ENCODE measurements at regions not wholly inside any gene's neighbourhood (a gene's known extent, or its start where the extent isn't known, plus 50 kb on each side); places are given as distances from the start of the nearest gene placed in this dataset.

- no peak for DNase-seq
These were observed 91.2 kb upstream of the CACNA1E start for GRCh38 chr1:181392133-181392532.

GRCh38 chr1:181392613-181393220 lies 90.6 kb upstream of the CACNA1E start:
- no peak for DNase-seq

DNA sequence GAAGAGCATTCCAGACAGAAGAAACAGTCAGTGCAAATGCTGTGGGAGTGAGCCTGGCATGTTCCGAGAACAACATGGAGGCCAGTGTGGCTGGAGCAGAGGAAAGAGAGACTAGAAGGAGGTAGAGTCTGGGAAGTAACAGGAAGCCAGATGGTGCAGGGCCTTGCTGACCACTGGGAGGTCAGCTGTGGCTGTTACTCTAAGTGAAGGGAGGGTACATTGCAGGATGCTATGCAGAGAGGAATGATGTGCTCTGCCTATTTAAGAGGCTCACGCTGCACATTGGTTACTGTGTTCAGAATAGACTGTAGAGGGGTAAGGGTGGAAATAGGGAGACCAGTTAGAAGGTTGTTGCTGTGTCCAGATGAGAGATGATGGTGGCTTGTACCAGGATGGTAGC lies 88.6 kb upstream of the CACNA1E start:
- no peak for DNase-seq

DNA sequence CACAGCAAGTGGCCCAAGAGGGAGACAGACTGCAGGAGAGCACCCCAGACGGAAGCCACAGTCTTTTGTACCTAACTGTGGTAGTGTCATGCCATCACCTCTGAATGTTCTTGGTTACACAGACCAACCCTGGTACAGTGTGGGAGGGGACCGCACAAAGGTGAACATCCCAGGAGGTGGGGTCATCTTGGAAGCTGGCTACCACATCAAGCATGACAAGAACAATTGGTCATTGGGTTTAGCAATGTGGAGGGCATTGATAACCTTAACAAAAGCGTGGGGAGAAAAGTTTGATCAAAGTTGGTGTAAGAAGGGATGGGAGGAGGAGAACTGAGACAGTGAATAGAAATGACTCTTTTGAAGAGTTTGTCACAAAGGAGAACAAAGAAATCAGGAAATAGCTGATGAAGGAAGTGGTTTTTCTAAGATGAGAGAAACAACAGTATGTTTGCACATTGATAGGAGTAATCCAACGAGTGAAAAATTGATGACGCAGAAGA lies 87.1 kb upstream of the CACNA1E start:
- no peak for DNase-seq

GRCh38 chr1:181396811-181397210 lies 86.5 kb upstream of the CACNA1E start:
- DNase-seq, result no peak

- DNase-seq, result no peak
These were observed 85.5 kb upstream of the CACNA1E start for GRCh38 chr1:181397845-181398244.

- no peak for DNase-seq
These were observed 84.8 kb upstream of the CACNA1E start for GRCh38 chr1:181398544-181398943.

DNA sequence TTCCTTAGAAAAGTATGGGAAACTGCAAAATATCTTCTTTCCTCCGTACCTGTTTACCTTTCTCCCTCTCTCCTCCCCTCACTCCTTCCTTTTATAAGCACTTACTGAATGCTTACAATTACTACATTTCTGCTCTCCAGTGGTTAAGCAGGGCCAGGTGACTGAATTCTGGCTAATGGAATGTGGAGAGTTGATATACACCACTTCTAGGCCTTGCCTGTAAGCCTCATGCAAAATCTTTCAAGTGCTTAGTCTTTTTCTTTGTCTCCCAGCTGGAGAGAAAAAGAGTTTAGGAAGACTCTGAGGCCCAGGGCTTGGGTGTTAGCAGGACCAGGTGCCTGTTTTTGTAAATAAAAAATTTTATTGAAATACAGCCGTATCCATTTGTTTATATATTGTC lies 77.7 kb upstream of the CACNA1E start:
- no peak for DNase-seq

- no peak for DNase-seq
These were observed 76.3 kb upstream of the CACNA1E start for GRCh38 chr1:181406989-181407388.

GRCh38 chr1:181409981-181410380 lies 73.3 kb upstream of the CACNA1E start:
- no peak for DNase-seq

- DNase-seq, result no peak
These were observed 70.6 kb upstream of the CACNA1E start for GRCh38 chr1:181412746-181413145.

DNA sequence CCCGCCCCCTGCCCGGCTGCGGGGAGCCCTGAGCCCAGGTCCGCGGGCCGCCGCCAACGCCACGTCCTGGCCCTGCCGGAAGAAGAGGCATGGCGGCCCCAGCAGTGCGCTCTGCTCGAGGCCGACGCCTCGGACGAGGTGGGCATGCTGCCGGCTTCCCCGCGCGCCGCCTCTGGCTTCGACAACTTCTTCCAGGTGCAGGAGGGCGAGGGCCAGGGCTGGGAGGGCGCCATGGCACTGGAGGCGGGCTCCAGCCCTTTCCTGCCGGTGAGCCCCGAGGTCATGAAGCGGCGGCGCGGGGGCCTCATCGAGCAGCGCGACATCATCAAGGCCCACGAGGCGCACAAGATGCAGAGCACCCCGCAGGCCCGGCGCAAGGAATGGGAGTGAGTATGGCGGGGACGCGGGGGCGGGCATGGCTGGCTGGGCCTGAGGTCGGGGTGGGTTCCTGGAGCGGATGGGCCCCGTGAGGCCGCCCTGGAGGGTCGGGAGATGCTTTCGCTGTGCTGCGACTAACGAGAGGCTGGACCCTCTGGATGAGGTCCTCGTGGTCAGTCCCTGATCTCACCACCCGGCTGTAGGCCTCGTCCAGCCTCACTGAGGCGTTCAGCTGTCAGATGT lies 70.0 kb upstream of the CACNA1E start:
- DNase-seq, result no peak

DNA sequence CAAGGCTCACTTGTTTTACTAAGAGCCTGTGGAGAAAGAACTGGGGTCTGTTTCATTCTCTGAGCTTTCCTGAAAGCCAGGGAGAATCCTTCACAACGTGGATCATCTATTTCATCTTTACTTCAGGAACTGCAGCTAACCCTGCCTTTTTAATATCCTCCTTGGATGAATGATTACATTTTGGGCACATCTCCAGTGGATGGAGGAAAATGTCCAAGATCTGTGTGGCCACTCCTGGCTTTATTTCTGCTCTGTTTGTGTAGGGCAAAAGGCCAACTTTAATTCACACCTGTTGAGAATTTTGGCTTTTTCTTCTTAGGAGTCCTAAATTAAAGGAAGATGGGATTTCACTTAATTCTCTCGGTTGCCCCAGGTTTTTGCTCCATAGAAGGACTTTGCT lies 69.5 kb upstream of the CACNA1E start:
- DNase-seq, result no peak

- DNase-seq, result no peak
These were observed 67.0 kb upstream of the CACNA1E start for GRCh38 chr1:181416268-181416860.

GRCh38 chr1:181417915-181418314 lies 65.4 kb upstream of the CACNA1E start:
- no peak for DNase-seq

GRCh38 chr1:181423301-181423918 lies 59.9 kb upstream of the CACNA1E start:
- DNase-seq, result no peak

GRCh38 chr1:181424786-181425403 lies 58.4 kb upstream of the CACNA1E start:
- DNase-seq, result peak; percentile 60

- no peak for DNase-seq
These were observed 57.8 kb upstream of the CACNA1E start for GRCh38 chr1:181425566-181425965.

- no peak for DNase-seq
These were observed 53.9 kb upstream of the CACNA1E start for GRCh38 chr1:181429462-181429861.

DNA sequence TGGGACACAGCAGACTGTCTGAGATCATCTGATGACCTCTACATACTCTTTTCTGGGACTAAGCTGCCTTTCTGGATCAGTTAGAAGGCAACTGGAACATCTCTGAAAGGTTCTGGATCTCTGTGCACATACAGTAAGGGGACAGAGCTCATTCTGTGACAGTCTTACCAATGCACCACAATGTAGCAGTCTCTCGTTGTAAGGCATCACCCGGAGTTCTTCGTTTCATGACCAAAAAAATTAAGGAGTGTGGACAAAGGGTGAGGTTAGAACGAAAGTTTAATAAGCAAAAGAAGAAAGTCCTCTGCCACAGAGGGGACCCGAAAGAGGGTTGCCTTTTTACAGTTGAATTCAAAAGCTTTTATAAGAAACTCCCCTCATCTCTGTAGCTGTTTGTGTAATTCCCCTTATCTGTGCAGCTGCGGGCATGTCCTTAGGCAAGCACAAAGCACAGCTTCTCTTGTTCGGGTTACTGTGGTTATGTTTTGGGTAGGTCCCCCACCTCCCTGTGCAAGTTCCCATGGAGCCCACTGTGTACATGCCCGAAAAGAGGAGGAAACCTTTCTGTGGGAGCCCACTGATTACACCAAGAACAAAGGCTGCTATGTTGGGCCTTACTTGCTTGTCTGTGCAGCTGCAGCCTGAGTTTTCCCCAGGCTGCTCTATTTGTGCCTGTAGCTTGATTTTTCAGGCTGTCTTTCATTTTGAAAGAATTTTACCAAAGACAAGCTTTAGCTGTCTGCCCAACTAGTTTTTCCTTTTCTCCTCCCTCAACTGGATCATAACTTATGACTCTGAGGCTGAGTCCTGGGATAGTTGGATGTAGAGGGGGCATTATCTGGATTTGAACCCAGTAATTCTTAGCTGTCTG lies 53.1 kb upstream of the CACNA1E start:
- DNase-seq, result no peak

Measured in fibroblast of skin of abdomen (primary cell).